Body of pancreas (tissue), 4 donors: ENCODE measurements at regions not wholly inside any gene's neighbourhood (a gene's known extent, or its start where the extent isn't known, plus 50 kb on each side); places are given as distances from the start of the nearest gene placed in this dataset.

Source experiments
- CTCF ChIP-seq, 7 experiments: fragments of 450-650 bp in 4 of 7; fragments of 200-600 bp in 3 of 7; sonication (generic) in 3 of 7; IDR thresholded peaks; one replicate each; pipeline ENCODE4 v1.5.1; 2016 to 2019; ENCODE audit warnings: antibody characterized with exemption in 7 of 7
- POLR2A ChIP-seq, 3 donors: fragments of 450-650 bp; IDR thresholded peaks; one replicate each; pipeline ENCODE4 v1.6.1; 2016; ENCODE audit warnings: antibody characterized with exemption in 3 of 3, mild to moderate bottlenecking in 2 of 3

- no peak for TF ChIP-seq CTCF (IDR thresholded peaks at IDR 0.05)
- TF ChIP-seq POLR2A (IDR thresholded peaks at IDR 0.05), result no peak
Measured at GRCh38 chr22:35486116-35486631, 54.5 kb upstream of the RASD2 start.
